ENCODE measurements at regions not wholly inside any gene's neighbourhood (a gene's known extent, or its start where the extent isn't known, plus 50 kb on each side); places are given as distances from the start of the nearest gene placed in this dataset.

- TF ChIP-seq CTCF (IDR thresholded peaks at IDR 0.05; ENCODE audit: extremely low read depth in 1 of 2, insufficient read depth in 1 of 2, low read depth in 1 of 2, low read length in 2 of 2), result no peak
- TF ChIP-seq MYC (IDR thresholded peaks at IDR 0.05; ENCODE audit: low read depth, low read length), result no peak
- no peak for TF ChIP-seq FOS (IDR thresholded peaks at IDR 0.05; ENCODE audit: borderline replicate concordance, insufficient read depth, low read length)
- TF ChIP-seq POLR2AphosphoS5 (IDR thresholded peaks at IDR 0.05; ENCODE audit: insufficient read depth, low read depth, low read length), result no peak
- TF ChIP-seq POLR2A (IDR thresholded peaks at IDR 0.05; ENCODE audit: low read depth, low read length), result no peak
- no peak for TF ChIP-seq MAX (IDR thresholded peaks at IDR 0.05; ENCODE audit: insufficient read depth, insufficient read length)
- TF ChIP-seq JUN (IDR thresholded peaks at IDR 0.05; ENCODE audit: borderline replicate concordance, insufficient read depth, insufficient read length, low read depth), result no peak
- no peak for TF ChIP-seq GATA2 (IDR thresholded peaks at IDR 0.05; ENCODE audit: insufficient read depth, insufficient read length, low read depth, low read length)
- no peak for TF ChIP-seq EZH2 (IDR thresholded peaks at IDR 0.05; ENCODE audit: borderline replicate concordance, low read depth, low read length, severe bottlenecking)
- H2AFZ ChIP-seq (ENCODE audit: low read depth, low read length), result no peak overlapping the region
- no peaks in the 10 kb centered on the region for H3K9me1 ChIP-seq (replicated peaks; ENCODE audit: control insufficient read depth, extremely low read depth, insufficient read depth, low read length)
- no peaks in the 10 kb centered on the region for H3K4me1 ChIP-seq (ENCODE audit: control insufficient read depth, extremely low read depth, insufficient read depth, low read length)
- dilution Hi-C loops (cut with MboI; ENCODE audit: extremely low pct_ligation_motif_present, low sequenced_read_pairs), result no loop called here
- no peak overlapping the region for H3K4me3 ChIP-seq (replicated peaks in 1 of 3; ENCODE audit: insufficient read depth in 1 of 3, low read depth in 1 of 3, low read length in 3 of 3)
- H3K27ac ChIP-seq (ENCODE audit: insufficient read depth, low read depth, low read length), result no peak overlapping the region
- no peak overlapping the region for H3K9ac ChIP-seq (replicated peaks; ENCODE audit: extremely low read depth, insufficient read depth, low read length)
- H3K27me3 ChIP-seq (ENCODE audit: control insufficient read depth in 2 of 2, insufficient read depth in 2 of 2, low read length in 2 of 2), result no peaks in the 10 kb centered on the region
- H4K20me1 ChIP-seq (replicated peaks; ENCODE audit: control insufficient read depth, extremely low read depth, insufficient read depth, low read length), result no peaks in the 10 kb centered on the region
- DNase-seq (ENCODE audit: low read depth, low spot score) (no peak), FAIRE-seq (no peak)
- no peaks in the 10 kb centered on the region for H3K9me3 ChIP-seq (replicated peaks; ENCODE audit: control insufficient read depth, insufficient read depth, low read length)
- H3K79me2 ChIP-seq (ENCODE audit: control insufficient read depth, insufficient read depth, low read length), result no peaks in the 10 kb centered on the region
- H3K4me2 ChIP-seq (ENCODE audit: insufficient read depth, low read length), result no peak overlapping the region
- ChIA-PET POLR2A (no interaction called here), CTCF (no interaction called here)
- no peaks in the 10 kb centered on the region for H3K36me3 ChIP-seq (ENCODE audit: control insufficient read depth in 2 of 2, extremely low read depth in 1 of 2, insufficient read depth in 2 of 2, low read length in 2 of 2)
- intact Hi-C loops (cut with micrococcal nuclease), result no loop called here
- no TSS peak for BruUV-seq (replicated peaks)
These were observed 914.1 kb upstream of the NXPH2 start for GRCh38 chr2:139694327-139694726.
